ENCODE measurements at regions not wholly inside any gene's neighbourhood (a gene's known extent, or its start where the extent isn't known, plus 50 kb on each side); places are given as distances from the start of the nearest gene placed in this dataset.
"Not testable (repeated sequence)": the region's sequence is repeated elsewhere in the genome, so short reads cannot be mapped to it uniquely, and the experiment has no call there.

GRCh38 chr4:17232566-17233253, 279.2 kb downstream of the QDPR start:
- in situ Hi-C loops (cut with MboI; ENCODE audit: low sequenced_read_pairs, unreplicated experiment), result no loop called here
- TF ChIP-seq, protein P1, sequence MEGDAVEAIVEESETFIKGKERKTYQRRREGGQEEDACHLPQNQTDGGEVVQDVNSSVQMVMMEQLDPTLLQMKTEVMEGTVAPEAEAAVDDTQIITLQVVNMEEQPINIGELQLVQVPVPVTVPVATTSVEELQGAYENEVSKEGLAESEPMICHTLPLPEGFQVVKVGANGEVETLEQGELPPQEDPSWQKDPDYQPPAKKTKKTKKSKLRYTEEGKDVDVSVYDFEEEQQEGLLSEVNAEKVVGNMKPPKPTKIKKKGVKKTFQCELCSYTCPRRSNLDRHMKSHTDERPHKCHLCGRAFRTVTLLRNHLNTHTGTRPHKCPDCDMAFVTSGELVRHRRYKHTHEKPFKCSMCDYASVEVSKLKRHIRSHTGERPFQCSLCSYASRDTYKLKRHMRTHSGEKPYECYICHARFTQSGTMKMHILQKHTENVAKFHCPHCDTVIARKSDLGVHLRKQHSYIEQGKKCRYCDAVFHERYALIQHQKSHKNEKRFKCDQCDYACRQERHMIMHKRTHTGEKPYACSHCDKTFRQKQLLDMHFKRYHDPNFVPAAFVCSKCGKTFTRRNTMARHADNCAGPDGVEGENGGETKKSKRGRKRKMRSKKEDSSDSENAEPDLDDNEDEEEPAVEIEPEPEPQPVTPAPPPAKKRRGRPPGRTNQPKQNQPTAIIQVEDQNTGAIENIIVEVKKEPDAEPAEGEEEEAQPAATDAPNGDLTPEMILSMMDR (IDR thresholded peaks at IDR 0.05; ENCODE audit: borderline replicate concordance, control extremely low read depth, extremely low read depth, insufficient read depth, missing control alignments), result no peak
- DNase-seq (ENCODE audit: low spot score), result no peak

DNA sequence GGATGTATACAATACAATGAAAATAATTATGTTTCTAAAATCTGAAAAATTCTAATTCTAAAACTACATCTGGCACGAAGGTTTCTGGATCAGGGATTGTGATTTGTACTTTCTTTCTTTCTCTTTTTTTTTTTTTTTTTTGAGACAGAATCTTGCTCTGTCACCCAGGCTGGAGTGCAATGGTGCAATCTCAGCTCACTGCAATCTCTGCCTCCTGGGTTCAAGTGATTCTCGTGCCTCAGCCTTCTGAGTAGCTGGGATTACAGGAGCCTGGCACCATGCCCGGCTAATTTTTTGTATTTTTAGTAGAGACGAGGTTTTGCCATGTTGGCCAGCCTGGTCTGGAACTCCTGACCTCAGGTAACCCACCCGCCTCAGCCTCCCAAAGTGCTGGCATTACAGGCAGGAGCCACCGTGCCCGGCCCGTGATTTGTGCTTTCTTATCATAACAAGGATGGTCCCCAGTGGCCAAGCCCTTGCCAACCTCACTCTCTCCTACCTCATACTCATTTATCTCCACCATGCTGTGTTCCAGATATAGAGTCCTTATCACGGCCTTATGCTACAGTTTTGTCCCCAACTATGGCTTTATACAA, 279.9 kb downstream of the QDPR start:
- DNase-seq (ENCODE audit: low spot score); in situ Hi-C loops (cut with MboI; ENCODE audit: low sequenced_read_pairs, unreplicated experiment): not testable (repeated sequence)

DNA sequence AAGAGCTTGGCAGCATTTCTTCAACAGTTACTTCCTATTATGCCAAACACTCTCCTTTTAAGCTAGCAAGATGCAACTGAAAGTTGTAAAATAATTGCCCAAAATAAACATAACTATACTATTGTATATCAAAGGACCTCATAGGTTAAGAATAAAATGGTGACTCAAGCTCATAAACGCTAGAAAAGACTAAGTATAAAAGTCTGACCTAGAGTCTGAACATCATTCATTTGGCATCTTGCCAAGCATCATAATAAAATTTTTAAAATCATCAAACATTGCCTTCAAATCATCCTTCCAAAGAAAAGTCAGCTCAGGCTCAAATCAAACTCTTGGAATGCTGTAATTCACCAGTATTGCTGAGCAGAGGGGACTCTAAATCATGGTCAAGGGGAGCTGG, 281.2 kb downstream of the QDPR start:
- in situ Hi-C loops (cut with MboI; ENCODE audit: low sequenced_read_pairs, unreplicated experiment), result no loop called here
- TF ChIP-seq, protein P1 (IDR thresholded peaks at IDR 0.05; ENCODE audit: borderline replicate concordance, control extremely low read depth, extremely low read depth, insufficient read depth, missing control alignments), result no peak
- no peak for DNase-seq (ENCODE audit: low spot score)

- in situ Hi-C loops (cut with MboI; ENCODE audit: low sequenced_read_pairs, unreplicated experiment), result no loop called here
- TF ChIP-seq, protein P1 (IDR thresholded peaks at IDR 0.05; ENCODE audit: borderline replicate concordance, control extremely low read depth, extremely low read depth, insufficient read depth, missing control alignments), result no peak
- no peak for DNase-seq (ENCODE audit: low spot score)
These were observed 291.1 kb downstream of the QDPR start for GRCh38 chr4:17220816-17221215.

- DNase-seq (ENCODE audit: low spot score), result no peak
- TF ChIP-seq, protein P1 (IDR thresholded peaks at IDR 0.05; ENCODE audit: borderline replicate concordance, control extremely low read depth, extremely low read depth, insufficient read depth, missing control alignments), result no peak
- in situ Hi-C loops (cut with MboI; ENCODE audit: low sequenced_read_pairs, unreplicated experiment), result no loop called here
These were observed 293.1 kb downstream of the QDPR start for GRCh38 chr4:17218786-17219185.

DNA sequence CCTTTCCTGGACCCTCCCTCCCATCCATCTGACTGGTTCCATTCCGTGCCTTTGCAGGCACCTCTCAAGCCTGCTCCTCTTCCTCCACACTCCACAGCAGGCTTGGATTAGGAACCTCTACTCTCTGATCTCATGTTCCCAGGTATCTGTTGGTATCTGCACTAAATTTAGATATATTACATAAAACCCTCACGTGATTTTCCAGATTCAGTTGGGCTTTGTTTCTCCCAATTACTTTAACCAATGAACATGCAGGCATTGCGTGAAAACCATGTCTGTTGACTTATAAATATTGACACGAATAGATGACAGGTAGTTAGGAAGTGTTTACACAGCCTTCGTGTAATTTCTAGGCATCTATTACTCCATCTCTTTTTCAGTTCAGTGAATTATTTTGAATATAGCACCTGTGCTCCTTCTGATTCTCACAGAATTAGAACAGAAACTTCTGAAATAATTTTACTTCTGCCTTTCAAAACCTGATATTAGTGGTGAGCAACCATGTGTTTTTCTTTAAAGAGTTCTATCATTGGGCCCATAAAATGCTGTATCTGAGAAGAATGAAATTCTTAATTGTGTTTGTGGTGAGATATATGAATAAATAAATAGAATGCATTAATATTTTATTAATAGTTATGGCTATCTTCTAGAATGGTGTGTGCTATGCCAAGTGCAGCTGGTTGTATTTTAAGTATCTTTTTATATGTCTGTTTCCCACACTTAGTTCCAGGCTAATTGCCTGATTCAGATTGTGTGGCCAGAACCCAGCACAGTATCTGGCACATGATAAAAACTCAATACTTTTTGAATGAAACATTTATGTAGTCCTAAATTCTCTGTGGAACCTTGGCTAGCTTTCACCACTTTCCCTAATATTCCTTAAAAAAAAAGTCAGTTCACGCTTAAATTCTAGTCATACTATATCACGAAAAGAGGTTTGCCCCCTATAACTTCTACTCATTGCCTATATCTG, 304.8 kb downstream of the QDPR start:
- TF ChIP-seq, protein P1 (IDR thresholded peaks at IDR 0.05; ENCODE audit: borderline replicate concordance, control extremely low read depth, extremely low read depth, insufficient read depth, missing control alignments), result no peak
- no peak for DNase-seq (ENCODE audit: low spot score)

More for the DNA sequence above, 304.8 kb downstream of the QDPR start:
- in situ Hi-C loops (cut with MboI; ENCODE audit: low sequenced_read_pairs, unreplicated experiment), result no loop called here
